ENCODE measurements at regions not wholly inside any gene's neighbourhood (a gene's known extent, or its start where the extent isn't known, plus 50 kb on each side); places are given as distances from the start of the nearest gene placed in this dataset.

DNA sequence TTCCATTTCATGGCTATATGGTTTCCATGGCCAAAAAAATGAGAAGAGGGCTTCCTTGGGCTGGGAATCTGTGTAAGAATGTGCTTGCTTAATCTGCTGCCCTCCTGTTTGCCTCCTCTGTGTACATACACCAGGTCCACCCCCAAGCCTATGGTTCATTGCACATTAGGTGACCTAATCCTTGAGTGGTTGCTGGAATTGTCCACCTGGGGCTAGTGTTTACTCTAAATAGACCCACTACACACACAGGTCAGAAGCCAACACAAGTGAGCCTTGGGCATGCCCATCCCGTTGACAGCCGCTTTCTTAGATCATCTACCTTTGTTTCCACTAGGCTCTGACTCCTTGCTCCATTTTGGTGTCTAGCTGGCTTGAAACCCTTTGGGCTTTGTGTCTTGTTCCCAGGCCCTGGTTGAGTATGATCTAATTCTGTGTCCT, 59.2 kb upstream of the ATL2 start (continued):
- TF ChIP-seq, protein P1, sequence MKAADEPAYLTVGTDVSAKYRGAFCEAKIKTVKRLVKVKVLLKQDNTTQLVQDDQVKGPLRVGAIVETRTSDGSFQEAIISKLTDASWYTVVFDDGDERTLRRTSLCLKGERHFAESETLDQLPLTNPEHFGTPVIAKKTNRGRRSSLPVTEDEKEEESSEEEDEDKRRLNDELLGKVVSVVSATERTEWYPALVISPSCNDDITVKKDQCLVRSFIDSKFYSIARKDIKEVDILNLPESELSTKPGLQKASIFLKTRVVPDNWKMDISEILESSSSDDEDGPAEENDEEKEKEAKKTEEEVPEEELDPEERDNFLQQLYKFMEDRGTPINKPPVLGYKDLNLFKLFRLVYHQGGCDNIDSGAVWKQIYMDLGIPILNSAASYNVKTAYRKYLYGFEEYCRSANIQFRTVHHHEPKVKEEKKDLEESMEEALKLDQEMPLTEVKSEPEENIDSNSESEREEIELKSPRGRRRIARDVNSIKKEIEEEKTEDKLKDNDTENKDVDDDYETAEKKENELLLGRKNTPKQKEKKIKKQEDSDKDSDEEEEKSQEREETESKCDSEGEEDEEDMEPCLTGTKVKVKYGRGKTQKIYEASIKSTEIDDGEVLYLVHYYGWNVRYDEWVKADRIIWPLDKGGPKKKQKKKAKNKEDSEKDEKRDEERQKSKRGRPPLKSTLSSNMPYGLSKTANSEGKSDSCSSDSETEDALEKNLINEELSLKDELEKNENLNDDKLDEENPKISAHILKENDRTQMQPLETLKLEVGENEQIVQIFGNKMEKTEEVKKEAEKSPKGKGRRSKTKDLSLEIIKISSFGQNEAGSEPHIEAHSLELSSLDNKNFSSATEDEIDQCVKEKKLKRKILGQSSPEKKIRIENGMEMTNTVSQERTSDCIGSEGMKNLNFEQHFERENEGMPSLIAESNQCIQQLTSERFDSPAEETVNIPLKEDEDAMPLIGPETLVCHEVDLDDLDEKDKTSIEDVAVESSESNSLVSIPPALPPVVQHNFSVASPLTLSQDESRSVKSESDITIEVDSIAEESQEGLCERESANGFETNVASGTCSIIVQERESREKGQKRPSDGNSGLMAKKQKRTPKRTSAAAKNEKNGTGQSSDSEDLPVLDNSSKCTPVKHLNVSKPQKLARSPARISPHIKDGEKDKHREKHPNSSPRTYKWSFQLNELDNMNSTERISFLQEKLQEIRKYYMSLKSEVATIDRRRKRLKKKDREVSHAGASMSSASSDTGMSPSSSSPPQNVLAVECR (CRISPR knock-in tag; IDR thresholded peaks at IDR 0.05; ENCODE audit: borderline replicate concordance), result peak; percentile 65; the same call in 1 of the 2 replicates
- peak; percentile 83 for TF ChIP-seq HOXA5 (CRISPR knock-in tag; IDR thresholded peaks at IDR 0.05)
- TF ChIP-seq ZNF607 (CRISPR knock-in tag; IDR thresholded peaks at IDR 0.05; ENCODE audit: borderline replicate concordance), result no peak; the same call in 1 of the 2 replicates
- TF ChIP-seq, protein P2, sequence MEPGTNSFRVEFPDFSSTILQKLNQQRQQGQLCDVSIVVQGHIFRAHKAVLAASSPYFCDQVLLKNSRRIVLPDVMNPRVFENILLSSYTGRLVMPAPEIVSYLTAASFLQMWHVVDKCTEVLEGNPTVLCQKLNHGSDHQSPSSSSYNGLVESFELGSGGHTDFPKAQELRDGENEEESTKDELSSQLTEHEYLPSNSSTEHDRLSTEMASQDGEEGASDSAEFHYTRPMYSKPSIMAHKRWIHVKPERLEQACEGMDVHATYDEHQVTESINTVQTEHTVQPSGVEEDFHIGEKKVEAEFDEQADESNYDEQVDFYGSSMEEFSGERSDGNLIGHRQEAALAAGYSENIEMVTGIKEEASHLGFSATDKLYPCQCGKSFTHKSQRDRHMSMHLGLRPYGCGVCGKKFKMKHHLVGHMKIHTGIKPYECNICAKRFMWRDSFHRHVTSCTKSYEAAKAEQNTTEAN (CRISPR knock-in tag; conservative IDR thresholded peaks at IDR 0.05), result peak; percentile 69; the same call in 1 of the 2 replicates
- TF ChIP-seq, protein P3, sequence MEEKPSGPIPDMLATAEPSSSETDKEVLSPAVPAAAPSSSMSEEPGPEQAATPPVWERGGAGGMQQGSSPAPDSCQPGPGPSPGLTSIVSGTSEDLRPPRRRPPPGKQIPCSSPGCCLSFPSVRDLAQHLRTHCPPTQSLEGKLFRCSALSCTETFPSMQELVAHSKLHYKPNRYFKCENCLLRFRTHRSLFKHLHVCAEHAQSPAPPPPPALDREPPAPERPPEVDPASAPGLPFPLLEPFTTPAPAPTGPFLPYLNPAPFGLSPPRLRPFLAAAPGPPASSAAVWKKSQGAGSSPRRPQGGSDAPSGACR (CRISPR knock-in tag; IDR thresholded peaks at IDR 0.05), result peak; percentile 79
- peak; percentile 95 for TF ChIP-seq CEBPB (IDR thresholded peaks at IDR 0.05; ENCODE audit: borderline replicate concordance, low read depth, low read length)
- peak; percentile 74 for TF ChIP-seq IRF2 (CRISPR knock-in tag; IDR thresholded peaks at IDR 0.05)
- peak; percentile 56; the same call in 1 of the 2 replicates for TF ChIP-seq KAT8 (CRISPR knock-in tag; IDR thresholded peaks at IDR 0.05)
- peak; percentile 54; the same call in 1 of the 2 replicates for TF ChIP-seq ZNF782 (CRISPR knock-in tag; IDR thresholded peaks at IDR 0.05; ENCODE audit: borderline replicate concordance)
- TF ChIP-seq, protein P4, sequence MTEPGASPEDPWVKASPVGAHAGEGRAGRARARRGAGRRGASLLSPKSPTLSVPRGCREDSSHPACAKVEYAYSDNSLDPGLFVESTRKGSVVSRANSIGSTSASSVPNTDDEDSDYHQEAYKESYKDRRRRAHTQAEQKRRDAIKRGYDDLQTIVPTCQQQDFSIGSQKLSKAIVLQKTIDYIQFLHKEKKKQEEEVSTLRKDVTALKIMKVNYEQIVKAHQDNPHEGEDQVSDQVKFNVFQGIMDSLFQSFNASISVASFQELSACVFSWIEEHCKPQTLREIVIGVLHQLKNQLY (CRISPR knock-in tag; IDR thresholded peaks at IDR 0.05), result peak; percentile 67; the same call in 1 of the 2 replicates
- TF ChIP-seq SP1 (IDR thresholded peaks at IDR 0.05), result no peak
- 0 out of 2 replicates have a peak, but pooled peaks have one; percentile 22 for TF ChIP-seq SP1 (CRISPR knock-in tag; IDR thresholded peaks at IDR 0.05)
- TF ChIP-seq ZNF24 (IDR thresholded peaks at IDR 0.05), result no peak
- no peak for TF ChIP-seq RAD51 (IDR thresholded peaks at IDR 0.05; ENCODE audit: borderline replicate concordance)
- no peak for TF ChIP-seq ZNF709 (CRISPR knock-in tag; IDR thresholded peaks at IDR 0.05)
- TF ChIP-seq MAZ (IDR thresholded peaks at IDR 0.05; ENCODE audit: borderline replicate concordance, low read depth, low read length), result 0 out of 2 replicates have a peak, but pooled peaks have one; percentile 58
- TF ChIP-seq MAZ (CRISPR knock-in tag; IDR thresholded peaks at IDR 0.05; ENCODE audit: low read depth), result 0 out of 2 replicates have a peak, but pooled peaks have one; percentile 58
- TF ChIP-seq ZMYM3 (CRISPR knock-in tag; IDR thresholded peaks at IDR 0.05), result peak; percentile 84
- TF ChIP-seq, protein P5, sequence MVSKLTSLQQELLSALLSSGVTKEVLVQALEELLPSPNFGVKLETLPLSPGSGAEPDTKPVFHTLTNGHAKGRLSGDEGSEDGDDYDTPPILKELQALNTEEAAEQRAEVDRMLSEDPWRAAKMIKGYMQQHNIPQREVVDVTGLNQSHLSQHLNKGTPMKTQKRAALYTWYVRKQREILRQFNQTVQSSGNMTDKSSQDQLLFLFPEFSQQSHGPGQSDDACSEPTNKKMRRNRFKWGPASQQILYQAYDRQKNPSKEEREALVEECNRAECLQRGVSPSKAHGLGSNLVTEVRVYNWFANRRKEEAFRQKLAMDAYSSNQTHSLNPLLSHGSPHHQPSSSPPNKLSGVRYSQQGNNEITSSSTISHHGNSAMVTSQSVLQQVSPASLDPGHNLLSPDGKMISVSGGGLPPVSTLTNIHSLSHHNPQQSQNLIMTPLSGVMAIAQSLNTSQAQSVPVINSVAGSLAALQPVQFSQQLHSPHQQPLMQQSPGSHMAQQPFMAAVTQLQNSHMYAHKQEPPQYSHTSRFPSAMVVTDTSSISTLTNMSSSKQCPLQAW (CRISPR knock-in tag; IDR thresholded peaks at IDR 0.05), result 0 out of 2 replicates have a peak, but pooled peaks have one; percentile 20
